ENCODE measurements at regions not wholly inside any gene's neighbourhood (a gene's known extent, or its start where the extent isn't known, plus 50 kb on each side); places are given as distances from the start of the nearest gene placed in this dataset.

DNA sequence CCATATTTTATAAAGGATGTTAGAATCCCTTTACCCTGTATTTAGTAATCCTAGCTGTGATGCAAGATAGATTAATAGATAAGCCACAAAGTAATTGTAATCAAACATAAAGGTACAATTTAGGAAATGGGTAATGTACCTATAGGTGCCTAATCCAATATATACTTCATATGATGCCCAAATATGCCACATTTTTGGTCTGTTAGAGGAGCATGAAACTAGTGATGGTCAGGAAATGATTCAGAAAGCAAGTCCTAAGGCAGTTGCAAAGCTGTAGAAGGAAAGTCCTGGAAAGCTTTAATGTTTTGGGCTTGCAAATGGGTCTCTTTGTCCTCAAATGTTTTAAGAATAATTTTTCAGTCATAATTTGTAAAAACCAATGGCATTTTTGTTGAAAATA, 76.6 kb upstream of the PTPRK start:
- Histone ChIP-seq H3K79me2 (ENCODE audit: control insufficient read depth, insufficient read depth, low read length) (no peaks in the 10 kb centered on the region), H2AFZ (ENCODE audit: low read depth, low read length) (no peak overlapping the region), H3K4me1 (replicated peaks in 1 of 2; ENCODE audit: control insufficient read depth in 2 of 2, insufficient read depth in 2 of 2, low read length in 2 of 2) (no peaks in the 10 kb centered on the region), H3K4me3 (no peak overlapping the region), H3K9me3 (replicated peaks; ENCODE audit: control insufficient read depth, insufficient read depth, low read depth, low read length) (no peaks in the 10 kb centered on the region), H3K4me2 (ENCODE audit: insufficient read depth, low read length) (no peak overlapping the region), H3K9ac (ENCODE audit: insufficient read depth in 1 of 2, low read depth in 2 of 2, low read length in 2 of 2) (no peak overlapping the region), H4K20me1 (replicated peaks; ENCODE audit: control insufficient read depth, insufficient read depth, low read length) (no peaks in the 10 kb centered on the region), H3K27me3 (ENCODE audit: control insufficient read depth in 2 of 2, insufficient read depth in 2 of 2, low read length in 2 of 2) (no peaks in the 10 kb centered on the region), H3K9me1 (ENCODE audit: control insufficient read depth, insufficient read depth, low read length) (no peaks in the 10 kb centered on the region), H3K27ac (ENCODE audit: extremely low read depth, low read depth, low read length) (no peak overlapping the region), H3K36me3 (ENCODE audit: control insufficient read depth, insufficient read depth, low read length) (no peaks in the 10 kb centered on the region)
- in situ Hi-C loops (cut with MboI), result no loop called here
- no peak for FAIRE-seq
- no peak for ATAC-seq
- ChIA-PET POLR2A (no interaction called here), CTCF (ENCODE audit: low intra/inter-chr PET ratio) (no interaction called here)
- no peak for DNase-seq (ENCODE audit: extremely low read depth in 1 of 4, low spot score in 3 of 4)
- BruUV-seq (replicated peaks), result no TSS peak
- intact Hi-C loops (cut with micrococcal nuclease), result no loop called here
- TF ChIP-seq, protein P1, sequence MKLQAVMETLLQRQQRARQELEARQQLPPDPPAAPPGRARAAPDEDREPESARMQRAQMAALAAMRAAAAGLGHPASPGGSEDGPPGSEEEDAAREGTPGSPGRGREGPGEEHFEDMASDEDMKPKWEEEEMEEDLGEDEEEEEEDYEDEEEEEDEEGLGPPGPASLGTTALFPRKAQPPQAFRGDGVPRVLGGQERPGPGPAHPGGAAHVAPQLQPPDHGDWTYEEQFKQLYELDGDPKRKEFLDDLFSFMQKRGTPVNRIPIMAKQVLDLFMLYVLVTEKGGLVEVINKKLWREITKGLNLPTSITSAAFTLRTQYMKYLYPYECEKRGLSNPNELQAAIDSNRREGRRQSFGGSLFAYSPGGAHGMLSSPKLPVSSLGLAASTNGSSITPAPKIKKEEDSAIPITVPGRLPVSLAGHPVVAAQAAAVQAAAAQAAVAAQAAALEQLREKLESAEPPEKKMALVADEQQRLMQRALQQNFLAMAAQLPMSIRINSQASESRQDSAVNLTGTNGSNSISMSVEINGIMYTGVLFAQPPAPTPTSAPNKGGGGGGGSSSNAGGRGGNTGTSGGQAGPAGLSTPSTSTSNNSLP (IDR thresholded peaks at IDR 0.05; ENCODE audit: borderline replicate concordance, low read depth, low read length), result no peak
- TF ChIP-seq, protein P2, sequence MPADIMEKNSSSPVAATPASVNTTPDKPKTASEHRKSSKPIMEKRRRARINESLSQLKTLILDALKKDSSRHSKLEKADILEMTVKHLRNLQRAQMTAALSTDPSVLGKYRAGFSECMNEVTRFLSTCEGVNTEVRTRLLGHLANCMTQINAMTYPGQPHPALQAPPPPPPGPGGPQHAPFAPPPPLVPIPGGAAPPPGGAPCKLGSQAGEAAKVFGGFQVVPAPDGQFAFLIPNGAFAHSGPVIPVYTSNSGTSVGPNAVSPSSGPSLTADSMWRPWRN (IDR thresholded peaks at IDR 0.05; ENCODE audit: low read depth), result no peak
- TF ChIP-seq NFE2L1 (tag; IDR thresholded peaks at IDR 0.05; ENCODE audit: borderline replicate concordance, low read depth) (no peak), NFIC (IDR thresholded peaks at IDR 0.05) (no peak), ZNF316 (IDR thresholded peaks at IDR 0.05) (no peak), TAF9B (IDR thresholded peaks at IDR 0.05; ENCODE audit: partially characterized antibody) (no peak)
- TF ChIP-seq, protein P3, sequence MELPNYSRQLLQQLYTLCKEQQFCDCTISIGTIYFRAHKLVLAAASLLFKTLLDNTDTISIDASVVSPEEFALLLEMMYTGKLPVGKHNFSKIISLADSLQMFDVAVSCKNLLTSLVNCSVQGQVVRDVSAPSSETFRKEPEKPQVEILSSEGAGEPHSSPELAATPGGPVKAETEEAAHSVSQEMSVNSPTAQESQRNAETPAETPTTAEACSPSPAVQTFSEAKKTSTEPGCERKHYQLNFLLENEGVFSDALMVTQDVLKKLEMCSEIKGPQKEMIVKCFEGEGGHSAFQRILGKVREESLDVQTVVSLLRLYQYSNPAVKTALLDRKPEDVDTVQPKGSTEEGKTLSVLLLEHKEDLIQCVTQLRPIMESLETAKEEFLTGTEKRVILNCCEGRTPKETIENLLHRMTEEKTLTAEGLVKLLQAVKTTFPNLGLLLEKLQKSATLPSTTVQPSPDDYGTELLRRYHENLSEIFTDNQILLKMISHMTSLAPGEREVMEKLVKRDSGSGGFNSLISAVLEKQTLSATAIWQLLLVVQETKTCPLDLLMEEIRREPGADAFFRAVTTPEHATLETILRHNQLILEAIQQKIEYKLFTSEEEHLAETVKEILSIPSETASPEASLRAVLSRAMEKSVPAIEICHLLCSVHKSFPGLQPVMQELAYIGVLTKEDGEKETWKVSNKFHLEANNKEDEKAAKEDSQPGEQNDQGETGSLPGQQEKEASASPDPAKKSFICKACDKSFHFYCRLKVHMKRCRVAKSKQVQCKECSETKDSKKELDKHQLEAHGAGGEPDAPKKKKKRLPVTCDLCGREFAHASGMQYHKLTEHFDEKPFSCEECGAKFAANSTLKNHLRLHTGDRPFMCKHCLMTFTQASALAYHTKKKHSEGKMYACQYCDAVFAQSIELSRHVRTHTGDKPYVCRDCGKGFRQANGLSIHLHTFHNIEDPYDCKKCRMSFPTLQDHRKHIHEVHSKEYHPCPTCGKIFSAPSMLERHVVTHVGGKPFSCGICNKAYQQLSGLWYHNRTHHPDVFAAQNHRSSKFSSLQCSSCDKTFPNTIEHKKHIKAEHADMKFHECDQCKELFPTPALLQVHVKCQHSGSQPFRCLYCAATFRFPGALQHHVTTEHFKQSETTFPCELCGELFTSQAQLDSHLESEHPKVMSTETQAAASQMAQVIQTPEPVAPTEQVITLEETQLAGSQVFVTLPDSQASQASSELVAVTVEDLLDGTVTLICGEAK (IDR thresholded peaks at IDR 0.05), result no peak
- TF ChIP-seq, protein P3 (CRISPR knock-in tag; IDR thresholded peaks at IDR 0.05), result no peak
- TF ChIP-seq, protein P4, sequence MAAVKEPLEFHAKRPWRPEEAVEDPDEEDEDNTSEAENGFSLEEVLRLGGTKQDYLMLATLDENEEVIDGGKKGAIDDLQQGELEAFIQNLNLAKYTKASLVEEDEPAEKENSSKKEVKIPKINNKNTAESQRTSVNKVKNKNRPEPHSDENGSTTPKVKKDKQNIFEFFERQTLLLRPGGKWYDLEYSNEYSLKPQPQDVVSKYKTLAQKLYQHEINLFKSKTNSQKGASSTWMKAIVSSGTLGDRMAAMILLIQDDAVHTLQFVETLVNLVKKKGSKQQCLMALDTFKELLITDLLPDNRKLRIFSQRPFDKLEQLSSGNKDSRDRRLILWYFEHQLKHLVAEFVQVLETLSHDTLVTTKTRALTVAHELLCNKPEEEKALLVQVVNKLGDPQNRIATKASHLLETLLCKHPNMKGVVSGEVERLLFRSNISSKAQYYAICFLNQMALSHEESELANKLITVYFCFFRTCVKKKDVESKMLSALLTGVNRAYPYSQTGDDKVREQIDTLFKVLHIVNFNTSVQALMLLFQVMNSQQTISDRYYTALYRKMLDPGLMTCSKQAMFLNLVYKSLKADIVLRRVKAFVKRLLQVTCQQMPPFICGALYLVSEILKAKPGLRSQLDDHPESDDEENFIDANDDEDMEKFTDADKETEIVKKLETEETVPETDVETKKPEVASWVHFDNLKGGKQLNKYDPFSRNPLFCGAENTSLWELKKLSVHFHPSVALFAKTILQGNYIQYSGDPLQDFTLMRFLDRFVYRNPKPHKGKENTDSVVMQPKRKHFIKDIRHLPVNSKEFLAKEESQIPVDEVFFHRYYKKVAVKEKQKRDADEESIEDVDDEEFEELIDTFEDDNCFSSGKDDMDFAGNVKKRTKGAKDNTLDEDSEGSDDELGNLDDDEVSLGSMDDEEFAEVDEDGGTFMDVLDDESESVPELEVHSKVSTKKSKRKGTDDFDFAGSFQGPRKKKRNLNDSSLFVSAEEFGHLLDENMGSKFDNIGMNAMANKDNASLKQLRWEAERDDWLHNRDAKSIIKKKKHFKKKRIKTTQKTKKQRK (IDR thresholded peaks at IDR 0.05; ENCODE audit: borderline replicate concordance, low read depth, low read length), result no peak
